A673 (cell line): ENCODE measurements at regions not wholly inside any gene's neighbourhood (a gene's known extent, or its start where the extent isn't known, plus 50 kb on each side); places are given as distances from the start of the nearest gene placed in this dataset.

ENCODE experiments used
- BruUV-seq: library from RNA; stranded (reverse); fragments of 400-500 nt; replicated peaks from 2 replicates; lab custom pipeline; 2021; lab: Mats Ljungman, UMichigan
- CTCF ChIA-PET: fragments of 300-600 bp; sonication (Branson Sonifier 250); formaldehyde crosslinking; loops from one replicate; lab custom pipeline; 2022; ENCODE audit warnings: antibody characterized with exemption; lab: Charles Lee
- POLR2A ChIA-PET: fragments of 300-600 bp; sonication (Branson Sonifier 250); formaldehyde crosslinking; loops from one replicate; lab custom pipeline; 2022; ENCODE audit warnings: antibody characterized with exemption; ENCODE audit not compliant: low non-redundant PET; lab: Charles Lee
- DNase-seq: peaks from one replicate; pipeline ENCODE4 v3.0.0-alpha.2; 2015; ENCODE audit warnings: low spot score
- H3K27ac ChIP-seq: fragments of 200-600 bp; sonication (generic); 2 replicates; pipeline ENCODE4 v1.5.1; 2016; ENCODE audit warnings: mixed run types, low read depth, mild to moderate bottlenecking, mixed read lengths, antibody characterized with exemption, low read length; ENCODE audit not compliant: poor library complexity, severe bottlenecking
- H3K27me3 ChIP-seq: fragments of 200-600 bp; sonication (generic); replicated peaks from 2 replicates; pipeline ENCODE4 v1.6.1; 2017; ENCODE audit warnings: mixed run types, low read depth, mild to moderate bottlenecking, mixed read lengths, antibody characterized with exemption, low read length; ENCODE audit not compliant: insufficient read depth, poor library complexity
- H3K36me3 ChIP-seq: fragments of 200-600 bp; sonication (generic); 2 replicates; pipeline ENCODE4 v1.6.1; 2016; ENCODE audit warnings: mixed run types, mild to moderate bottlenecking, mixed read lengths, antibody characterized with exemption, low read length; ENCODE audit not compliant: insufficient read depth, poor library complexity, severe bottlenecking
- H3K4me1 ChIP-seq: fragments of 200-600 bp; sonication (generic); 2 replicates; pipeline ENCODE4 v1.6.1; 2017; ENCODE audit warnings: mixed run types, mild to moderate bottlenecking, mixed read lengths, antibody characterized with exemption, low read length; ENCODE audit not compliant: insufficient read depth, poor library complexity, severe bottlenecking
- H3K4me3 ChIP-seq: fragments of 200-600 bp; sonication (generic); 2 replicates; pipeline ENCODE4 v1.5.1; 2016; ENCODE audit warnings: low read depth, mixed run types, mild to moderate bottlenecking, mixed read lengths, low read length; ENCODE audit not compliant: poor library complexity, severe bottlenecking
- H3K9me3 ChIP-seq: fragments of 200-600 bp; sonication (generic); 2 replicates; pipeline ENCODE4 v1.6.1; 2016; ENCODE audit warnings: mixed run types, low read depth, mild to moderate bottlenecking, mixed read lengths, antibody characterized with exemption, low read length; ENCODE audit not compliant: poor library complexity, severe bottlenecking
- CTCF ChIP-seq: fragments of 300-800, 200-600 bp; sonication (generic); conservative IDR thresholded peaks from 2 replicates; pipeline ENCODE4 v1.5.1; 2017; ENCODE audit warnings: low read depth, mild to moderate bottlenecking, antibody characterized with exemption, low read length, moderate library complexity, mixed read lengths
- EZH2 ChIP-seq: fragments of 200-600 bp; sonication (generic); IDR thresholded peaks from 2 replicates; pipeline ENCODE4 v1.6.1; 2017; ENCODE audit warnings: borderline replicate concordance, low read depth, mild to moderate bottlenecking, mixed read lengths, antibody characterized with exemption, low read length; ENCODE audit not compliant: poor library complexity, severe bottlenecking
- intact Hi-C: fragments of 100-400 bp; cut with micrococcal nuclease; formaldehyde crosslinking; loops from one replicate; pipeline ENCODE4 v1.10.0; 2022; ENCODE audit not compliant: unreplicated experiment

- Histone ChIP-seq H3K9me3 (no peaks in the 10 kb centered on the region), H3K27ac (no peak overlapping the region), H3K4me3 (no peak overlapping the region), H3K4me1 (no peaks in the 10 kb centered on the region), H3K36me3 (no peaks in the 10 kb centered on the region), H3K27me3 (no peaks in the 10 kb centered on the region)
- intact Hi-C loops = no loop called here
- CTCF ChIA-PET = no interaction called here
- TF ChIP-seq EZH2 (no peak), CTCF (no peak)
- no TSS peak for BruUV-seq
- DNase-seq = no peak
- POLR2A ChIA-PET = no interaction called here
These were observed 79.6 kb upstream of the NABP1 start for GRCh38 chr2:191598296-191598695.

- intact Hi-C loops = no loop called here
- H3K4me3 ChIP-seq = no peak overlapping the region
- H3K27ac ChIP-seq = no peak overlapping the region
- H3K27me3 ChIP-seq = no peaks in the 10 kb centered on the region
- no TSS peak for BruUV-seq
- CTCF ChIA-PET = no interaction called here
- TF ChIP-seq EZH2 (no peak), CTCF (no peak)
- no peaks in the 10 kb centered on the region for H3K9me3 ChIP-seq
- no peaks in the 10 kb centered on the region for H3K36me3 ChIP-seq
- POLR2A ChIA-PET = no interaction called here
- no peaks in the 10 kb centered on the region for H3K4me1 ChIP-seq
- no peak for DNase-seq
These were observed 76.9 kb upstream of the NABP1 start for GRCh38 chr2:191601060-191601459.

- no peaks in the 10 kb centered on the region for H3K4me1 ChIP-seq
- TF ChIP-seq EZH2 = no peak
- no peak for TF ChIP-seq CTCF
- intact Hi-C loops = no loop called here
- H3K4me3 ChIP-seq = no peak overlapping the region
- H3K36me3 ChIP-seq = no peaks in the 10 kb centered on the region
- ChIA-PET CTCF (no interaction called here), POLR2A (no interaction called here)
- no peaks in the 10 kb centered on the region for H3K27me3 ChIP-seq
- DNase-seq = no peak
- no peak overlapping the region for H3K27ac ChIP-seq
- no TSS peak for BruUV-seq
- no peaks in the 10 kb centered on the region for H3K9me3 ChIP-seq
These were observed 73.8 kb upstream of the NABP1 start for GRCh38 chr2:191604154-191604553.
